Coronary artery (tissue), 2 donors: ENCODE measurements at regions not wholly inside any gene's neighbourhood (a gene's known extent, or its start where the extent isn't known, plus 50 kb on each side); places are given as distances from the start of the nearest gene placed in this dataset.

Experiments
- DNase-seq: peaks from one replicate; pipeline ENCODE4 v3.0.0-alpha.2; 2017; ENCODE audit warnings: low spot score
- H3K27ac ChIP-seq, 2 donors: fragments of 200-600 bp; sonication (generic); one replicate each; pipeline ENCODE4 v1.5.1; 2016 to 2019
- H3K4me3 ChIP-seq: fragments of 200-600 bp; sonication (generic); 2 replicates; pipeline ENCODE4 v1.5.1; 2016; ENCODE audit warnings: mild to moderate bottlenecking, moderate library complexity
- CTCF ChIP-seq: fragments of 200-600 bp; sonication (generic); IDR thresholded peaks from one replicate; pipeline ENCODE4 v1.5.1; 2019; ENCODE audit warnings: antibody characterized with exemption

- H3K27ac ChIP-seq, result no peak overlapping the region
- no peak for TF ChIP-seq CTCF
- H3K4me3 ChIP-seq, result no peak overlapping the region
- no peak for DNase-seq
Measured at GRCh38 chr12:88642675-88643431, 62.6 kb upstream of the KITLG start.

GRCh38 chr12:88638966-88639760 is 58.9 kb upstream of the KITLG start:
- DNase-seq, result no peak
- TF ChIP-seq CTCF, result no peak
- Histone ChIP-seq H3K4me3 (peak overlapping the region; percentile 11), H3K27ac (peak overlapping the region in 1 of 2 donors; percentile 21)

GRCh38 chr12:88638388-88638787 is 58.1 kb upstream of the KITLG start:
- Histone ChIP-seq H3K4me3 (no peak overlapping the region), H3K27ac (no peak overlapping the region)
- TF ChIP-seq CTCF, result no peak
- DNase-seq, result no peak

GRCh38 chr12:88634008-88634407 is 53.7 kb upstream of the KITLG start:
- no peak for DNase-seq
- no peak overlapping the region for H3K27ac ChIP-seq
- no peak for TF ChIP-seq CTCF
- H3K4me3 ChIP-seq, result no peak overlapping the region

GRCh38 chr12:88633312-88633711 is 53.0 kb upstream of the KITLG start:
- no peak for TF ChIP-seq CTCF
- no peak for DNase-seq
- no peak overlapping the region for H3K27ac ChIP-seq
- no peak overlapping the region for H3K4me3 ChIP-seq

GRCh38 chr12:88630561-88630960 is 50.3 kb upstream of the KITLG start:
- no peak for TF ChIP-seq CTCF
- no peak overlapping the region for H3K27ac ChIP-seq
- no peak overlapping the region for H3K4me3 ChIP-seq
- DNase-seq, result no peak
